ENCODE measurements at regions not wholly inside any gene's neighbourhood (a gene's known extent, or its start where the extent isn't known, plus 50 kb on each side); places are given as distances from the start of the nearest gene placed in this dataset.

GRCh38 chr13:47291107-47291656, 394.3 kb upstream of the HTR2A start (continued):
- TF ChIP-seq, protein P1, sequence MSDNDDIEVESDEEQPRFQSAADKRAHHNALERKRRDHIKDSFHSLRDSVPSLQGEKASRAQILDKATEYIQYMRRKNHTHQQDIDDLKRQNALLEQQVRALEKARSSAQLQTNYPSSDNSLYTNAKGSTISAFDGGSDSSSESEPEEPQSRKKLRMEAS (IDR thresholded peaks at IDR 0.05), result no peak
- TF ChIP-seq JUND (IDR thresholded peaks at IDR 0.05) (no peak), FOXA2 (IDR thresholded peaks at IDR 0.05) (no peak)

- Histone ChIP-seq H3K9ac (ENCODE audit: low read depth in 1 of 2, low read length in 2 of 2) (no peak overlapping the region), H3K36me3 (ENCODE audit: control insufficient read depth in 4 of 4, insufficient read depth in 3 of 4, low read depth in 1 of 4, low read length in 3 of 4) (no peaks in the 10 kb centered on the region), H3K27me3 (ENCODE audit: control insufficient read depth in 4 of 4, insufficient read depth in 4 of 4, low read length in 3 of 4) (no peaks in the 10 kb centered on the region), H3K27ac (ENCODE audit: low read depth in 1 of 2, low read length in 2 of 2) (no peak overlapping the region), H3K4me3 (ENCODE audit: low read depth in 1 of 3, low read length in 3 of 3) (no peak overlapping the region), H3K9me3 (ENCODE audit: control insufficient read depth in 4 of 4, low read length in 3 of 4) (no peaks in the 10 kb centered on the region), H3K4me1 (ENCODE audit: control insufficient read depth in 4 of 4, insufficient read depth in 4 of 4, low read length in 3 of 4) (no peaks in the 10 kb centered on the region)
- WGBS, result 90% methylated on average over 1 of the region's 1 CpG
- DNase-seq (ENCODE audit: low spot score), result no peak
- TF ChIP-seq ATF3 (IDR thresholded peaks at IDR 0.05), result no peak
- no peak for TF ChIP-seq YY1 (IDR thresholded peaks at IDR 0.05)
- no peak for TF ChIP-seq NR2F2 (IDR thresholded peaks at IDR 0.05)
- no peak for TF ChIP-seq GABPA (IDR thresholded peaks at IDR 0.05 in 1 of 2, conservative IDR thresholded peaks at IDR 0.05 in 1 of 2)
- TF ChIP-seq, protein P2, sequence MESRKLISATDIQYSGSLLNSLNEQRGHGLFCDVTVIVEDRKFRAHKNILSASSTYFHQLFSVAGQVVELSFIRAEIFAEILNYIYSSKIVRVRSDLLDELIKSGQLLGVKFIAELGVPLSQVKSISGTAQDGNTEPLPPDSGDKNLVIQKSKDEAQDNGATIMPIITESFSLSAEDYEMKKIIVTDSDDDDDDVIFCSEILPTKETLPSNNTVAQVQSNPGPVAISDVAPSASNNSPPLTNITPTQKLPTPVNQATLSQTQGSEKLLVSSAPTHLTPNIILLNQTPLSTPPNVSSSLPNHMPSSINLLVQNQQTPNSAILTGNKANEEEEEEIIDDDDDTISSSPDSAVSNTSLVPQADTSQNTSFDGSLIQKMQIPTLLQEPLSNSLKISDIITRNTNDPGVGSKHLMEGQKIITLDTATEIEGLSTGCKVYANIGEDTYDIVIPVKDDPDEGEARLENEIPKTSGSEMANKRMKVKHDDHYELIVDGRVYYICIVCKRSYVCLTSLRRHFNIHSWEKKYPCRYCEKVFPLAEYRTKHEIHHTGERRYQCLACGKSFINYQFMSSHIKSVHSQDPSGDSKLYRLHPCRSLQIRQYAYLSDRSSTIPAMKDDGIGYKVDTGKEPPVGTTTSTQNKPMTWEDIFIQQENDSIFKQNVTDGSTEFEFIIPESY (IDR thresholded peaks at IDR 0.05), result no peak
- TF ChIP-seq JUND (IDR thresholded peaks at IDR 0.05), result no peak
- no peak for TF ChIP-seq HNF4G (IDR thresholded peaks at IDR 0.05)
- TF ChIP-seq TAF1 (conservative IDR thresholded peaks at IDR 0.05), result no peak
- TF ChIP-seq, protein P3, sequence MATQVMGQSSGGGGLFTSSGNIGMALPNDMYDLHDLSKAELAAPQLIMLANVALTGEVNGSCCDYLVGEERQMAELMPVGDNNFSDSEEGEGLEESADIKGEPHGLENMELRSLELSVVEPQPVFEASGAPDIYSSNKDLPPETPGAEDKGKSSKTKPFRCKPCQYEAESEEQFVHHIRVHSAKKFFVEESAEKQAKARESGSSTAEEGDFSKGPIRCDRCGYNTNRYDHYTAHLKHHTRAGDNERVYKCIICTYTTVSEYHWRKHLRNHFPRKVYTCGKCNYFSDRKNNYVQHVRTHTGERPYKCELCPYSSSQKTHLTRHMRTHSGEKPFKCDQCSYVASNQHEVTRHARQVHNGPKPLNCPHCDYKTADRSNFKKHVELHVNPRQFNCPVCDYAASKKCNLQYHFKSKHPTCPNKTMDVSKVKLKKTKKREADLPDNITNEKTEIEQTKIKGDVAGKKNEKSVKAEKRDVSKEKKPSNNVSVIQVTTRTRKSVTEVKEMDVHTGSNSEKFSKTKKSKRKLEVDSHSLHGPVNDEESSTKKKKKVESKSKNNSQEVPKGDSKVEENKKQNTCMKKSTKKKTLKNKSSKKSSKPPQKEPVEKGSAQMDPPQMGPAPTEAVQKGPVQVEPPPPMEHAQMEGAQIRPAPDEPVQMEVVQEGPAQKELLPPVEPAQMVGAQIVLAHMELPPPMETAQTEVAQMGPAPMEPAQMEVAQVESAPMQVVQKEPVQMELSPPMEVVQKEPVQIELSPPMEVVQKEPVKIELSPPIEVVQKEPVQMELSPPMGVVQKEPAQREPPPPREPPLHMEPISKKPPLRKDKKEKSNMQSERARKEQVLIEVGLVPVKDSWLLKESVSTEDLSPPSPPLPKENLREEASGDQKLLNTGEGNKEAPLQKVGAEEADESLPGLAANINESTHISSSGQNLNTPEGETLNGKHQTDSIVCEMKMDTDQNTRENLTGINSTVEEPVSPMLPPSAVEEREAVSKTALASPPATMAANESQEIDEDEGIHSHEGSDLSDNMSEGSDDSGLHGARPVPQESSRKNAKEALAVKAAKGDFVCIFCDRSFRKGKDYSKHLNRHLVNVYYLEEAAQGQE (IDR thresholded peaks at IDR 0.05), result no peak
- no peak for TF ChIP-seq RAD21 (IDR thresholded peaks at IDR 0.05)
- no peak for TF ChIP-seq FOXA2 (IDR thresholded peaks at IDR 0.05)
- no peak for TF ChIP-seq FOXA1 (IDR thresholded peaks at IDR 0.05)
- TF ChIP-seq HNF4A (conservative IDR thresholded peaks at IDR 0.05), result no peak
- TF ChIP-seq, protein P1 (IDR thresholded peaks at IDR 0.05), result no peak
- no peak for TF ChIP-seq RXRA (IDR thresholded peaks at IDR 0.05)
- no peak for TF ChIP-seq EGR1 (IDR thresholded peaks at IDR 0.05; ENCODE audit: low read depth in 2 of 2)
- no peak for TF ChIP-seq SP1 (IDR thresholded peaks at IDR 0.05)
- no peak for TF ChIP-seq CTCF (IDR thresholded peaks at IDR 0.05; ENCODE audit: low read depth, low read length, missing input control)
Measured at GRCh38 chr13:47289567-47289966, 392.7 kb upstream of the HTR2A start.
